ENCODE measurements at regions not wholly inside any gene's neighbourhood (a gene's known extent, or its start where the extent isn't known, plus 50 kb on each side); places are given as distances from the start of the nearest gene placed in this dataset.
A peak's percentile ranks its signal among the peaks of the same experiment; 100 is the strongest.

DNA sequence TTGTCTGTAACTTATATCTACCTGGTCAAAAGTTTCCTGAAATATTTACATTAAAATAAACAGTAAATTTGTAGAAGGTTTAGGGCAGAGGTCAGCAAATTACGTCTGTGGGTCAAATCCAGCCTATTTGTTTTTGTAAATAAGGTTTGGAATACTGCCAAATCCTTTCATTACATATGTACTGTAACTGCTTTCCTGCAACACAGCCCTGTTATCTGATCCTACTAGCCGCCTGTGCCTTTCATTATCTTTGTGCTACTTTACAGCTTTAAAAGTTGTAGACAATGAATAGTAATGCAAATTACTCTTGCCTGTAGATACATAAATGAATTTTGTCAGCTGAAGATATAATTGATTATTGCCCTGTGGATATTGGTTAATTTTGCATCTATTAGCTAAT lies 369.6 kb upstream of the SLC7A11 start:
- TF ChIP-seq, protein P1, sequence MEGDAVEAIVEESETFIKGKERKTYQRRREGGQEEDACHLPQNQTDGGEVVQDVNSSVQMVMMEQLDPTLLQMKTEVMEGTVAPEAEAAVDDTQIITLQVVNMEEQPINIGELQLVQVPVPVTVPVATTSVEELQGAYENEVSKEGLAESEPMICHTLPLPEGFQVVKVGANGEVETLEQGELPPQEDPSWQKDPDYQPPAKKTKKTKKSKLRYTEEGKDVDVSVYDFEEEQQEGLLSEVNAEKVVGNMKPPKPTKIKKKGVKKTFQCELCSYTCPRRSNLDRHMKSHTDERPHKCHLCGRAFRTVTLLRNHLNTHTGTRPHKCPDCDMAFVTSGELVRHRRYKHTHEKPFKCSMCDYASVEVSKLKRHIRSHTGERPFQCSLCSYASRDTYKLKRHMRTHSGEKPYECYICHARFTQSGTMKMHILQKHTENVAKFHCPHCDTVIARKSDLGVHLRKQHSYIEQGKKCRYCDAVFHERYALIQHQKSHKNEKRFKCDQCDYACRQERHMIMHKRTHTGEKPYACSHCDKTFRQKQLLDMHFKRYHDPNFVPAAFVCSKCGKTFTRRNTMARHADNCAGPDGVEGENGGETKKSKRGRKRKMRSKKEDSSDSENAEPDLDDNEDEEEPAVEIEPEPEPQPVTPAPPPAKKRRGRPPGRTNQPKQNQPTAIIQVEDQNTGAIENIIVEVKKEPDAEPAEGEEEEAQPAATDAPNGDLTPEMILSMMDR (conservative IDR thresholded peaks at IDR 0.05) = no peak
- H3K36me3 Mint-ChIP-seq (ENCODE audit: low read depth) = peaks cover 2% of the 10 kb centered on the region
- no peak overlapping the region for H3K27ac Mint-ChIP-seq (ENCODE audit: unreplicated experiment)
- no peak for DNase-seq (ENCODE audit: low read depth, low spot score)
- H3K4me1 Mint-ChIP-seq = peaks cover 31% of the 10 kb centered on the region
- no peak overlapping the region for H3K4me3 Mint-ChIP-seq
- peaks cover 6% of the 10 kb centered on the region for H3K9me3 Mint-ChIP-seq
- no peaks in the 10 kb centered on the region for H3K27me3 Mint-ChIP-seq (ENCODE audit: low read depth)

- H3K27ac Mint-ChIP-seq (ENCODE audit: unreplicated experiment) = no peak overlapping the region
- peaks cover under 1% of the 10 kb centered on the region for H3K36me3 Mint-ChIP-seq (ENCODE audit: low read depth)
- H3K9me3 Mint-ChIP-seq = peaks cover 4% of the 10 kb centered on the region
- H3K27me3 Mint-ChIP-seq (ENCODE audit: low read depth) = no peaks in the 10 kb centered on the region
- no peak for DNase-seq (ENCODE audit: low read depth, low spot score)
- H3K4me1 Mint-ChIP-seq = peaks cover 30% of the 10 kb centered on the region
- no peak overlapping the region for H3K4me3 Mint-ChIP-seq
- TF ChIP-seq, protein P1 (conservative IDR thresholded peaks at IDR 0.05) = no peak
Observed at GRCh38 chr4:138611017-138611416, 368.9 kb upstream of the SLC7A11 start.

- TF ChIP-seq, protein P1 (conservative IDR thresholded peaks at IDR 0.05) = no peak
- peaks cover 30% of the 10 kb centered on the region for H3K4me1 Mint-ChIP-seq
- DNase-seq (ENCODE audit: low read depth, low spot score) = no peak
- H3K4me3 Mint-ChIP-seq = peak overlapping the region; percentile 47
- peaks cover 3% of the 10 kb centered on the region for H3K9me3 Mint-ChIP-seq
- H3K27ac Mint-ChIP-seq (ENCODE audit: unreplicated experiment) = no peak overlapping the region
- no peaks in the 10 kb centered on the region for H3K36me3 Mint-ChIP-seq (ENCODE audit: low read depth)
- H3K27me3 Mint-ChIP-seq (ENCODE audit: low read depth) = no peaks in the 10 kb centered on the region
Observed at GRCh38 chr4:138609943-138610350, 367.8 kb upstream of the SLC7A11 start.

GRCh38 chr4:138604556-138604955 lies 362.4 kb upstream of the SLC7A11 start:
- Mint-ChIP-seq H3K9me3 (peaks cover 8% of the 10 kb centered on the region), H3K4me1 (no peaks in the 10 kb centered on the region), H3K36me3 (ENCODE audit: low read depth) (peaks cover 3% of the 10 kb centered on the region), H3K27me3 (ENCODE audit: low read depth) (no peaks in the 10 kb centered on the region), H3K27ac (ENCODE audit: unreplicated experiment) (no peak overlapping the region), H3K4me3 (no peak overlapping the region)
- DNase-seq (ENCODE audit: low read depth, low spot score) = no peak
- TF ChIP-seq, protein P1 (conservative IDR thresholded peaks at IDR 0.05) = no peak

DNA sequence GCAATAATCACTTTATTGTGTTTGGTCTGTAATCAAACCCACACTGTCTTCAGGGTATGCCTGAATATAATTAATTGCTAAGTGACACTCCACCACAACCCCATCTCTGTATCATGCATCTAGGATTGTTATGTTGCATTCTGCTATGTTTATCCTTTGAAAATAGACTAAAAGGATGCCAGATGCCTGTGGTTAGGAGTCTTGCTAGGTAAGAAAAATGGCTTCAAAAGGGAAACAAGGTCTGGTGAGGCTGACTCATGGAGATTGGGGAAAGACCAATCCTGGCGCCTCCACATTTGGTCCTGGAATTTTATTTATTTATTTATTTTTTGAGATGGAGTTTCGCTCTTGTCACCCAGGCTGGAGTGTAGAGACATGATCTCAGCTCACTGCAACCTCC lies 360.5 kb upstream of the SLC7A11 start:
- H3K4me3 Mint-ChIP-seq = no peak overlapping the region
- H3K27ac Mint-ChIP-seq (ENCODE audit: unreplicated experiment) = no peak overlapping the region
- peaks cover 8% of the 10 kb centered on the region for H3K9me3 Mint-ChIP-seq
- TF ChIP-seq, protein P1 (conservative IDR thresholded peaks at IDR 0.05) = no peak
- DNase-seq (ENCODE audit: low read depth, low spot score) = no peak
- H3K27me3 Mint-ChIP-seq (ENCODE audit: low read depth) = no peaks in the 10 kb centered on the region
- H3K4me1 Mint-ChIP-seq = no peaks in the 10 kb centered on the region
- peaks cover 3% of the 10 kb centered on the region for H3K36me3 Mint-ChIP-seq (ENCODE audit: low read depth)

DNA sequence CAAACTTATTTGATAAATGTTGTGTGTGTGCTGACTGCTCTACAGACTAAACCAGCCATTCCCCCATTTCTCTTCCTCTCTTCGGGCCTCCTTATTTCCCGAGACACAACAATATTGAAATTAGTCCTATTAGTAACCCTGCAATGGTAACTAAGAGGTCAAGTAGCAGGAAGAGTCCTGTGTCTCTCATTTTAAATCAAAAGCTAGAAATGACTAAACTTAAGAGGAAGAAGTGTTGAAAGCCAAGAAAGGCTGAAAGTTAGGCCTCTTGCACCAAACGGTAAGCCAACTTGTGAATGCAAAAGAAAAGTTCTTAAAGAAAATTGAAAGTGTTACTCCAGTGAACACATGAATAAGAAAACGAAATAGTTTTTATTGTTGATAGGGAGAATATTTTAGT lies 357.8 kb upstream of the SLC7A11 start:
- DNase-seq (ENCODE audit: low read depth, low spot score) = no peak
- peaks cover 3% of the 10 kb centered on the region for H3K36me3 Mint-ChIP-seq (ENCODE audit: low read depth)
- H3K4me3 Mint-ChIP-seq = no peak overlapping the region
- H3K27me3 Mint-ChIP-seq (ENCODE audit: low read depth) = no peaks in the 10 kb centered on the region
- H3K9me3 Mint-ChIP-seq = peaks cover 8% of the 10 kb centered on the region
- no peaks in the 10 kb centered on the region for H3K4me1 Mint-ChIP-seq
- TF ChIP-seq, protein P1 (conservative IDR thresholded peaks at IDR 0.05) = no peak
- H3K27ac Mint-ChIP-seq (ENCODE audit: unreplicated experiment) = no peak overlapping the region

All from neural crest cell (in vitro differentiated cells).